ENCODE measurements at regions not wholly inside any gene's neighbourhood (a gene's known extent, or its start where the extent isn't known, plus 50 kb on each side); places are given as distances from the start of the nearest gene placed in this dataset.

DNA sequence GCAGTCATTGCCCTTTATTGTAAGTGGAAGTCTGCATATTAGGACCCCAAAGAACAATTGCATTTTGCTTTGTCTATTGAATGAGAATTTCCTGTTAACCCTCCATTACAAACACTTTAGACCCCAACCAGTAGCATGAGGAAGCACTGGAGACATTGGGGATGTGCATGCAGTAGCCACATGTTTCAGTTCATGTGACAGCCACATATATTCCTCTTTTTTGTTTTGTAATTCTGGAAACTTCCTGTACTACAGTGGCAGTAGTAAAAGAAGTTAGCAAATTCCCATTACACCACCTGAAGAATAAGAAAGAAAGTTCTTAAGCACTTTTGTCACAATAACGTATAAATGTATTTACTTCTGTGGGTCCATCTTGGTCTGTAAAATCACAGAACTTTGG, 281.1 kb upstream of the SLC14A2 start:
- no peak for TF ChIP-seq GATA2 (IDR thresholded peaks at IDR 0.05; ENCODE audit: low read depth, low read length)
- TF ChIP-seq GATA3 (IDR thresholded peaks at IDR 0.05; ENCODE audit: low read depth, low read length), result no peak

DNA sequence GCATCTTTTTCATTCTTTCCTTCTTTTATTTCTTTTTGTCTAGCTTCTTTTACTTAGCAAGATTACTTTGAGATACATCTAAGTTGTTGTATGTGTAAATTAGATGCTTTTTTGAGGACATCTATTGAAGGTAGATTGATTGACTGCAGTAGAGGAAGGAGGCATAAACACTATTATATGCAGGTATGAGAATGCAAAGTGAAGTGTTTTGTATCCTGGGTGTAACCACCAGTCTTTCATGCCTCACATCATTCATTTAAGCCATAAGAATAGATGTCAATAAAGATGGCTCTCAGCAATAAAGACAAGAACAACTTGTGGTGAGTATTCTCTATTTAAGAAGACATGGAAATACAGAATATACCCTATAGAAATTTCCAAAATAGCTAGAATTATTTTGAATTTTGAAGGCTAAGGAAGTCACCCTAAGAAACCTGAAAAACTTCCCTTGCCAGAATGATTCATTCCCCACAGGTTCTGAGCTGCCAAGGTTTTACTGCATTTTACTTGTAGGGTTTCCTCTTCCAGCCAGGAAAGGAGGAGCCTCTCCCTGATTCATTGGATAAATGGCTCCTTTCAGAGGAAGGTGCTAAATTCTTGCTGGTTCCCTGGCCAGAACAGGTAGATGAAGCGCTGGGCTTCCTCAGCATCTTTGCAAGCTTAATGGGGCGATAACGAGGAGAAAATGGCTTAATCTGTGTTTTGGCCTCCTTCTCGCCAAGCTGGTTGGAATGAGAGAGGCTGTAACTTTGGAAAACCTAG, 279.8 kb upstream of the SLC14A2 start:
- TF ChIP-seq GATA3 (IDR thresholded peaks at IDR 0.05; ENCODE audit: low read depth, low read length) (no peak), GATA2 (IDR thresholded peaks at IDR 0.05; ENCODE audit: low read depth, low read length) (no peak)

DNA sequence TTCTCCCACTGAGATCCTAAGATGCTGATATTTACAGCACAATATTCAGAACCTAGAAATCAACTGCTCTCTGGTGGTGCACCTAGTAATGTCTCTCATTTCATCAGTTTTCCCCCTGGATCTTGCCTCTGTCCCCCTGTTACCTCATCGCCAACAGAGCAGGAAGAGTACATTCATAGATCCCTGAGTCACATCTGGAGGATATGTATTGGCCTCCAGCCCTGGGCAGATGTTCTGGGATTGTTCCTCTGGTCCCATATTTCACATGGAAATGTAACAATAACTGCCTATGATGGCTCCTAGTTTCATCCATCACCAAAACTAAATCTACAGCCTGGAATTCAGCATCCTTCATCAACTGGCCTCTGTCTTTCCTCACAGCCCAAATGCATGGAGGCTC, 278.8 kb upstream of the SLC14A2 start:
- TF ChIP-seq GATA3 (IDR thresholded peaks at IDR 0.05; ENCODE audit: low read depth, low read length), result no peak
- no peak for TF ChIP-seq GATA2 (IDR thresholded peaks at IDR 0.05; ENCODE audit: low read depth, low read length)

DNA sequence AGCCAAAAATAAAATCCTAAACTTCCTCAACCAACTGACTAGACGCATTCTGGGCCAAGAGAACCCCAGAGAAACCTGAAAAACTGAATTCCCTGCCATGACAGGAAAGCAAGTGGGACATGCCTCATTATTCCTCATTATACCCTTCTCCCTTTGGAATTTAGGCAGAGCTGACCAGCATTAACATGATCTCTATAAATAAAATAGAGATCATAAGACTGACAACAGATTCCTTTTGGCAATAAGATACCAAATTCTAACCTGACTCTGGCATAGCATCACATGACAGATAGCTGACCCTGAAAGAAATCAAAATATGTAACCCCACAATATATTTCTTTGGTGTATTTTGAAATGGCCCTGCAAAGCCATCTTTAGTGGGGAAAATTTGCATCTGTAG, 277.8 kb upstream of the SLC14A2 start:
- no peak for TF ChIP-seq GATA2 (IDR thresholded peaks at IDR 0.05; ENCODE audit: low read depth, low read length)
- no peak for TF ChIP-seq GATA3 (IDR thresholded peaks at IDR 0.05; ENCODE audit: low read depth, low read length)

DNA sequence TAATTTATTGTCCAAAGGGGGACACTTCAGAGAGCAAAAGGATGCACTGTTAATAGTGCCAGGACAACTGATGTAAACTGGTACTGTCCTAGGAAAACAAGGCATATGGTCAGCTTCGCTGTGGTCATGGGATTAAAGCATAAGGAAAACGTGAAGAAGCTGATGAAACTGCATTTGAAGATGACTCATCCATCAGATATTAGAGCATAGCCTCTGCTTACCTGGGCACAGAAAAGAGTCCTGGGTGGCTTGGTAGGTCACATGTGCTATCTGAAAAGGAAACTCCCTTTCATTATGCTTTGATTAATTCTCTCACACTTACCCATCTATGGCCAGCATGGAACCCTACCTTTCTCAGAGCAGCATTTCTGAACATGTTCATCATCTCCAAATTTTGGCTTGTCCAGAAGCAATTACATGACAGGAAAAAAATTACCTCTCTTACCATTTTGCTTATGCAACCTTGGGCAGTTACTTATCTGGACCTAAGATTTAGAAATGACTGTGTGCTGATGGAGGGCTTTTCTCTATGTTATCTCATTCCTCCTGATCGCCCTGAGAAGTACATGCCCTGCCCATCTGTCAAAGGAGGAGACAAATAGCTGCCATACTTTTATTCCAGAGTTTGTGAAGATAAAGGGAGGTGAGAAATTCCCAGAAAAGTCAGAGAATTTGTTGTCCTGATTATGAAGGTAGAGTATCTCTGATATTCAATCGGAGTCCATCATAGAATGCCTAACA, 275.3 kb upstream of the SLC14A2 start:
- no peak for TF ChIP-seq GATA3 (IDR thresholded peaks at IDR 0.05; ENCODE audit: low read depth, low read length)

DNA sequence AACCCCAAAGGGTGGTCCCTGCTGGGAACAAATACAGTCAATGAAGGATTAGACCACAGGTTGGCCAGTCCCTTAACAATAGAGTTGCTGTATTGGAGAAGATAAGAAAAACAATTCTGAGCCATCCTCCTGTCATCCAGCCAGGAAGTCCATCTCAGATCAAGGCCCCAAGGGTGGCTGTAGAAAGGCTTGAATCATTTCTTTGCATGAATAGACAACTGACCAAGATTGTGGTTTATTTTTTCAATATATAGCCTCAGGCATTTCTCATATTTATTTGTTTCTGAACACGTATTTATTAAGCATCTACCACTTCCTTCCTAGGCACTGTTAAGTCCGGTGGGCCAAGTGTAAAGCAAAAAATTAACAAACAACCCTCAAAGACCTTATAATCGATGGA, 274.4 kb upstream of the SLC14A2 start:
- TF ChIP-seq GATA2 (IDR thresholded peaks at IDR 0.05; ENCODE audit: low read depth, low read length), result no peak
- no peak for TF ChIP-seq GATA3 (IDR thresholded peaks at IDR 0.05; ENCODE audit: low read depth, low read length)

DNA sequence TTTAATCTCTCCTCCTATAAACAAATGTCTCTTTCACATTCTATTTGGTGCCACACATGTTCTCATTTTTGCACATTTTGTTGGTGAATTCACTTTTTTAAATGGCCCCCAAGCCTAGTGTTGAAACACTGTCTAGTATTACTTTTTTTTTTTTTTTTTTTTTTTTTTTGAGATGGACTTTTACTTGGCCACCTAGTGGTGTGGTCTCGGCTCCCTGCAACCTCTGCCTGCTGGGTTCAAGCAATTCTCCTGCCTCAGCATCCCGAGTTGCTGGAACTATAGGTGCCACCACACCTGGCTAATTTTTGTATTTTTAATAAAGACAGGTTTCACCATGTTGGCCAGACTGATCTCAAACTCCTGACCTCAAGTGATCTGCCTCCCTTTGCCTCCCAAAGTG, 273.8 kb upstream of the SLC14A2 start:
- TF ChIP-seq GATA2 (IDR thresholded peaks at IDR 0.05; ENCODE audit: low read depth, low read length) (no peak), GATA3 (IDR thresholded peaks at IDR 0.05; ENCODE audit: low read depth, low read length) (no peak)

DNA sequence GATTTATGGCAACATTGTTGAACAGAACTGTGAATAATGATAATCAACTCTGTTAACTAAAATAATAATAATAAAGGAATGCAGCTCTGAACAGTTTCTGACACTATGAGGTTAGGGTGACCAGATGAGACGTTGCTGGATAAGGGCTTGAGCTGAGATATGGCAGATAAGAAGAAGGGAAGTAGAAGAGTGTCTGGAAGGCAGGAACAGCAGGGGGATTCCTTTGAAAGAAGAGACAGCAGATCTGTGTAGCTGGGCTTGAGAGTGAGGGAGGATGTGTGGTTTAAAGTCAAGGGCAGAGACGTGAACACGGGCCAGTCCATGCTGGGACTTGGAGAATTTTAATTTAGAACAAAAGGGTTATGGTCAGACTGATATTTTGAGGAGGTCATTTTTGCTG, 273.1 kb upstream of the SLC14A2 start:
- TF ChIP-seq GATA3 (IDR thresholded peaks at IDR 0.05; ENCODE audit: low read depth, low read length) (no peak), GATA2 (IDR thresholded peaks at IDR 0.05; ENCODE audit: low read depth, low read length) (no peak)

DNA sequence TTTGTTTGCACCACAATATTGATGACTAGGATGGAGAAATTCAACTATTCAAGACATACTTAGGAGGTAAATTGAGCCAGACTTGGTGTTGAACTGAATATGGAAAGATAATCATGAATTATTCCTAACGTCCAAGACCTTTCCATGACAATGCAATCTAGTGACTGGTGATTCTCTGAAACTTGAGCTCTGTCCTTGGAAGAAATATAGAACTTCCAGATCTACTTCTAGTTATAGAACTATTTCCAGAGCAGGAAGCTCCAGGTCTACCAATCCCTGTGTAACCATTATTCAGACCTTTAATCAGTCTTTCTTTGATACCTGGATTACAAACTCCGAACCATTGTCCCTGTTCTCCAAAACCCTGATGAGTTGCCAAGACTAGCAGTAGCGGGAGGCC, 272.6 kb upstream of the SLC14A2 start:
- no peak for TF ChIP-seq GATA2 (IDR thresholded peaks at IDR 0.05; ENCODE audit: low read depth, low read length)
- TF ChIP-seq GATA3 (IDR thresholded peaks at IDR 0.05; ENCODE audit: low read depth, low read length), result no peak

DNA sequence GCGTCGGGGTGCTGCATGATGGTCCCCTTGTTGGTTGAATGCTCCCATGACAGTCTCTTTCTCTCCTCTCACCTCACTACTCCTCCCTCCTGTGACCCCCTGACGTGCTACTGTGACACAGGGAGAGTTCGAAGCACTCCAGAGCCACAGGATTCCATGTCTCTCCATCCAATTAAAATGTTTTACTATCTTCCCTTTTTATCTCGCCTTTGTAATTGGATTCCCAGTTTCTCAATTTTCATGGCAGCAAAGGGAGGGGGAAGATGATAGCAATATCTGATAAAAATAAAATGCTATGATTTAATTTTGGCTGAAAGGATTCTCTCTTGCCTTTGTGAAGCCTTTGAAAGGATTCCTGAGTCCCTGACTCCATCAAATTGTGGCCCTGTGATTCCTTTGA, 271.9 kb upstream of the SLC14A2 start:
- TF ChIP-seq GATA2 (IDR thresholded peaks at IDR 0.05; ENCODE audit: low read depth, low read length), result peak; percentile 79
- peak; percentile 81 for TF ChIP-seq GATA3 (IDR thresholded peaks at IDR 0.05; ENCODE audit: low read depth, low read length)

DNA sequence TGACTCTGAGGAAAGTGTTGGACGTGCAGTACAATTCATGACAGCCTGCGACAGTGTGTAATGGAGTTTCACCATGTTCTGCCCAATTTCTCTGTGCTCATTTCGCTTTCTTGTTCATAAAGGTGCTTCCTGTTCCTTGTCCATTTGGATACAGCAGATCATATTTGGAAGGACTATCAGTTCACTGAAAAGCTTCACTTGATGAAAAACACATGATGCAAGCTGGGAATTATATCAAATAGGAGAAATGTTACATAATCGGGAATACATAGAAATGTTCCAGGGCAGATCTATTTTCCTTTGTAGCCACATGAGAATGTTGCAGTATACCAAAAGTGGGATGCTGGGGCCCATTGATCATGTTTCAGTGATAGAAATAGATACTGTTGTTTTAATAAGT, 266.3 kb upstream of the SLC14A2 start:
- TF ChIP-seq GATA3 (IDR thresholded peaks at IDR 0.05; ENCODE audit: low read depth, low read length), result no peak
- no peak for TF ChIP-seq GATA2 (IDR thresholded peaks at IDR 0.05; ENCODE audit: low read depth, low read length)

DNA sequence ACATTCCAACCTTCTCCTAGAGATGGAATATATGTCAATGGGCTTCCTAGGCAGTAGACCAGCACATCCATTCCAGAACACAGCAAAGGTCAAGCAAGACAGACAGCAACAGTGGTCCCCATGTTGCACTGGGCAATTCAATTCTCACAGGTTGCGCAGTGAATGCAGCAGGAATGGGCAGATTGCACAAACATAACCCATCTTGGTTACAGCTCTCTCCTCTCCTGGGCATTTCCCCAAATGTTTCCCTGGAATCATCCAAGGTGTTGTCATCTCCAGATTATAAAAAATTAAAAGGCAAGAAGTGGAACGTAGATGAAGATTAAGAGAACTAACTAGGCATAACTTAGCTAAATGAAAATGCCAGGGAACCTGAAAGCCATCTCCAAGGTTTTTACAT, 265.8 kb upstream of the SLC14A2 start:
- TF ChIP-seq GATA2 (IDR thresholded peaks at IDR 0.05; ENCODE audit: low read depth, low read length) (no peak), GATA3 (IDR thresholded peaks at IDR 0.05; ENCODE audit: low read depth, low read length) (no peak)

DNA sequence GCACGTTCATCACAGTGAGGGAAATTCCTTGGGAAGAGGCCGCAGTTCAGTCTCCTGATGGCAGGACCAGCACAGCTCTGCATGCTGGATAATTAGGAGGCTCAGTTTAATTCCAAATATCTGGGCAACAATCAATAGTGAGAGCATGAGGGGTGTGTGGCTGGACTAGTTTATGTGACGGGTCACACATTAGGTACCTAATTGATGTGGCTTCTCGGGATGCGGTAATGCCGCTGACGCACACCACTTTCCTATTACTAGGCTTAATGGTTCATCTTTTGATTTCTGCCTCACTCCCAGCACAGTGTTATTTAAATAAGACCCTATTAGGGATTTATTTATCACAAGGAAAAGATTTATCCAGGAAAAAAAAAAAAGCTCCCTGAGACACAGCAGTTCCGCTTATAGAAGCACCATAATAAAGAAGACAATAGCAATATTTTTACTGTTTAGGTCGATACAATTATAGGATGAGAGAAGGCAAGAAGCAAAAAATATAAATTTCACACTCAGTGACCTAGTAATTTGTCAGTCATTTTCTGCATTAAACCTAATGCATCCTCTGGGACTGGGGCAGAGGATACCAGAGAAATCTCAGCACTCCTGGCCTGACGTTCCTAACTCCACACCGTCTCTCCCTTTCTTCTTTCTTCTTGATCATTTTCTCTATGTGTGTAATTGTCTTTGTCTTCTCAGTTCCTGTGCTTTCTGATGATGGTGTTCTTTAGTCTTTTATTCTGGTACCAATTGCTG, 264.7 kb upstream of the SLC14A2 start:
- TF ChIP-seq GATA3 (IDR thresholded peaks at IDR 0.05; ENCODE audit: low read depth, low read length), result no peak
- no peak for TF ChIP-seq GATA2 (IDR thresholded peaks at IDR 0.05; ENCODE audit: low read depth, low read length)

DNA sequence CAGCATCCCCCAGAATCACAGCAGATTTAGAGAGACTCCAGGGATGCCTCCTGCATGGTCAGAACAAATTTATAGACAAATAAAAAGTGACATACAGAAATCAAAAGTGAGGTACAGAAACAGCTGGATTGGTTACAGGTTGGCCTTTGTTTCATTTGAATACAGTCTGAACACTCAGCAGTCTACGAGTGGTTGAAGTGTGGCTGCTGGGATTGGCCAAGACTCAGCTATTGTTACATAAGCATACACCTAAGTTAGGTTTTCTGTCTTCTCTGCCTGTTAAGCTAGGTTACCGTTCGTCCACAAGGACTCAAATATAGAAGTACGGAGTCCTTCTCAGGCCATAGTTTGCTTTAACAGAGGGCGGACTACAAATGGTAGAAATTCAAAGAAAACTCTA, 262.4 kb upstream of the SLC14A2 start:
- TF ChIP-seq GATA3 (IDR thresholded peaks at IDR 0.05; ENCODE audit: low read depth, low read length) (no peak), GATA2 (IDR thresholded peaks at IDR 0.05; ENCODE audit: low read depth, low read length) (no peak)

DNA sequence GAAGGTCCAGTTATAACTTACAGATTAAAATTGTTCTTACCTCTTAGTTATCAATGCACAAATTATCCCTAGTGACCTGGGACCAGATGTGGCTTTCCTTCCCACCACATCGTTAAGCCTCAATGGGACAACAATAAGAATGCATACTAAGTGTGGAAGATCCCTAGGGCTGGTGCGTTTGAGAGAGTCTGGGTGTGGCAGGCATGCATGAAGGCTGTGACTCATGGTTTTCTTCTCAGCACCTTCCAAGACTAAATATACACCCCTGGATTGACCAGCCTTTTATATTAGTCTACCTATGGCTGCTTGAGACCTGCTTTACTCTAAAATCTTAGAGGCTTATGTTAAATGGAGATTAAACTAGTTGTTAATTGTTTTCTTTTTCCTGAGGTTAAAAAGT, 261.7 kb upstream of the SLC14A2 start:
- TF ChIP-seq GATA2 (IDR thresholded peaks at IDR 0.05; ENCODE audit: low read depth, low read length), result no peak
- no peak for TF ChIP-seq GATA3 (IDR thresholded peaks at IDR 0.05; ENCODE audit: low read depth, low read length)
